Prostate gland (tissue), 2 donors: ENCODE measurements at regions not wholly inside any gene's neighbourhood (a gene's known extent, or its start where the extent isn't known, plus 50 kb on each side); places are given as distances from the start of the nearest gene placed in this dataset.

Experiments
- DNase-seq: peaks from one replicate; pipeline ENCODE4 v3.0.0-alpha.2; 2019; ENCODE audit warnings: low spot score
- H3K27ac ChIP-seq, 2 donors: fragments of 200-600 bp; sonication (generic); 2 replicates each; pipeline ENCODE4 v1.5.1; 2017 to 2019
- H3K27me3 ChIP-seq: fragments of 200-600 bp; sonication (generic); replicated peaks from 2 replicates; pipeline ENCODE4 v1.5.1; 2019; ENCODE audit not compliant: insufficient read depth
- H3K36me3 ChIP-seq, 2 donors: fragments of 200-600 bp; sonication (generic); 1 replicate in 1 of 2; 2 replicates in 1 of 2; pipeline versions ENCODE4 v1.5.1 to v1.8.1; 2017 to 2019
- H3K4me1 ChIP-seq: fragments of 200-600 bp; sonication (generic); replicated peaks from 2 replicates; pipeline ENCODE4 v1.5.1; 2019
- H3K4me3 ChIP-seq, 2 donors: fragments of 200-600 bp; sonication (generic); 2 replicates each; pipeline ENCODE4 v1.5.1; 2017 to 2019
- H3K9me3 ChIP-seq: fragments of 200-600 bp; sonication (generic); 2 replicates; pipeline ENCODE4 v1.5.1; 2017
- CTCF ChIP-seq, 4 experiments: fragments of 200-600 bp in 2 of 4; fragments of 450-650 bp in 2 of 4; sonication (generic) in 2 of 4; IDR thresholded peaks; 1 replicate in 3 of 4; 2 replicates in 1 of 4; pipeline ENCODE4 v1.5.1; 2016 to 2019; ENCODE audit warnings: antibody characterized with exemption in 4 of 4, mild to moderate bottlenecking in 2 of 4, moderate library complexity in 2 of 4
- POLR2A ChIP-seq: fragments of 450-650 bp; IDR thresholded peaks from one replicate; pipeline ENCODE4 v1.6.1; 2016; ENCODE audit warnings: antibody characterized with exemption, mild to moderate bottlenecking
- POLR2AphosphoS5 ChIP-seq: sonication (generic); formaldehyde crosslinking; IDR thresholded peaks from one replicate; pipeline ENCODE4 v1.6.1; 2017; ENCODE audit warnings: antibody characterized with exemption
- WGBS: methylation state at CpG from one replicate; pipeline ENCODE4 v1.1.5; 2018; 5-methylcytosine and 5-hydroxymethylcytosine counted together
- intact Hi-C: fragments of 100-400 bp; cut with DNase I; formaldehyde crosslinking; loops from one replicate; pipeline ENCODE4 v1.14.2; 2022

DNA sequence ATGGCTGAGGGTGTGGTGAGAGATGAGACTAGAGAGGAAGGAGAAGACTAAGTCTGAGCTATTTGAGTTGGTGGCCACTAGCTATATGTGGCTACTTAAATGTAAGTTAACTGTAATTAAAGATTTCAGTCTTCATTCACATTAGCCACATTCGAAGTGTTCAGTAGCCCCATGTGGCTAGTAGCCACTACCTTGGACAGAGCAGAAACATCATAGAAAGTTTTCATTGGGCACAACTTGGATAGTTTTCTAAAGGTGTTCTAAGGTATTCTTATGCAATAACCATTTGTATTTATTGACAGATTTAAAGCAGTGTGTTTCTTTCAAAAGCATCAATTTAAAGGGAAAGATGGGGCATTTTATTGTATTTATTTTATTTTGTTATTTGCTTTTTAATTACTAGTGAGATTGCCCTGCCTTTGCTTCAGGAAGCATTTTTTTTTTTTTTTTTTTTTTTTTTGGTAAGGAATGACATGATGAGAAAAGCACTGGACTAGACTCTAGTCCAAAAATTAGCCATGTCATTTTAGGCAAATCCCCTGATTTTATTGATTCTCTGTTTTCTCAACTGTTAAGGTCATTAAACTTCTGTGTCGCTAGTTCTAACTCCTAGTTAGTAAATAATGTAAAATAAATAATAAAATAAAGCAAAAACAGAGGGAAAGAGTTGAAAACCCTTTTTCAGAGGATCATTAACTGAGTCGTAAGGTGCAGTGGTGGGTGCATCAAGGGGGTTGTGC, 153.0 kb upstream of the ROBO2 start:
- DNase-seq = no peak
- 92% methylated on average over 3 of the region's 3 CpGs for WGBS
- intact Hi-C loops = no loop called here
- Histone ChIP-seq H3K36me3 (no peaks in the 10 kb centered on the region), H3K4me1 (no peaks in the 10 kb centered on the region), H3K27me3 (no peaks in the 10 kb centered on the region), H3K9me3 (no peaks in the 10 kb centered on the region), H3K4me3 (no peak overlapping the region), H3K27ac (no peak overlapping the region)
- no peak for TF ChIP-seq CTCF (IDR thresholded peaks at IDR 0.05)
- no peak for TF ChIP-seq POLR2A
- no peak for TF ChIP-seq POLR2AphosphoS5

GRCh38 chr3:76888856-76889255, 151.0 kb upstream of the ROBO2 start:
- no peak overlapping the region for H3K27ac ChIP-seq
- intact Hi-C loops = no loop called here
- no peaks in the 10 kb centered on the region for H3K27me3 ChIP-seq
- no peaks in the 10 kb centered on the region for H3K9me3 ChIP-seq
- H3K4me3 ChIP-seq = no peak overlapping the region
- TF ChIP-seq POLR2A (no peak), POLR2AphosphoS5 (no peak), CTCF (IDR thresholded peaks at IDR 0.05) (no peak)
- no peaks in the 10 kb centered on the region for H3K36me3 ChIP-seq
- no peak for DNase-seq
- WGBS = 31% methylated on average over 1 of the region's 1 CpG
- no peaks in the 10 kb centered on the region for H3K4me1 ChIP-seq

GRCh38 chr3:76889911-76890310, 150.0 kb upstream of the ROBO2 start:
- Histone ChIP-seq H3K27ac (no peak overlapping the region), H3K4me3 (no peak overlapping the region), H3K9me3 (no peaks in the 10 kb centered on the region), H3K36me3 (no peaks in the 10 kb centered on the region), H3K4me1 (no peaks in the 10 kb centered on the region), H3K27me3 (no peaks in the 10 kb centered on the region)
- DNase-seq = no peak
- TF ChIP-seq CTCF (IDR thresholded peaks at IDR 0.05) (no peak), POLR2AphosphoS5 (no peak), POLR2A (no peak)
- intact Hi-C loops = no loop called here
- WGBS = 66% methylated on average over 6 of the region's 6 CpGs

DNA sequence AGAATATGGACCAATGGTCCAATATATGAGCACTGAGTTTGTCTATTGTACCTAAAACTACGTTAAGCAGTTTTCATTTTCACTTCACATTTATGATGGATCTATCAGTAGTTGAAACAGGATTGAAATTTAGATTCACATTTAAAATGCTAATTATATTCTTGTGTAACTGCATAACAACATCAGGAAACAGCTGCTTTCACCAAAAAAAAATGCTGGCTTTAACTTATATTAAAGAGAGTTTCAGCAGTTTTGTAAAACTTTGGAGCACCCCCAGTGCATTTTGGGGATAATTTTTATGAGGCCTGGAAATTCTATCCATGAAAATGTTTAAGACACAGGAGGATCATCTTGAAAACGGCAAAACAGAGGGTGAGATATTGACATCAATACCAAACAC, 142.8 kb upstream of the ROBO2 start:
- no peaks in the 10 kb centered on the region for H3K27me3 ChIP-seq
- WGBS = 74% methylated on average over 2 of the region's 2 CpGs
- no peaks in the 10 kb centered on the region for H3K36me3 ChIP-seq
- no peak overlapping the region for H3K4me3 ChIP-seq
- DNase-seq = no peak
- TF ChIP-seq POLR2AphosphoS5 (no peak), CTCF (IDR thresholded peaks at IDR 0.05) (no peak), POLR2A (no peak)
- intact Hi-C loops = no loop called here
- H3K9me3 ChIP-seq = no peaks in the 10 kb centered on the region
- H3K27ac ChIP-seq = no peak overlapping the region
- H3K4me1 ChIP-seq = no peaks in the 10 kb centered on the region

DNA sequence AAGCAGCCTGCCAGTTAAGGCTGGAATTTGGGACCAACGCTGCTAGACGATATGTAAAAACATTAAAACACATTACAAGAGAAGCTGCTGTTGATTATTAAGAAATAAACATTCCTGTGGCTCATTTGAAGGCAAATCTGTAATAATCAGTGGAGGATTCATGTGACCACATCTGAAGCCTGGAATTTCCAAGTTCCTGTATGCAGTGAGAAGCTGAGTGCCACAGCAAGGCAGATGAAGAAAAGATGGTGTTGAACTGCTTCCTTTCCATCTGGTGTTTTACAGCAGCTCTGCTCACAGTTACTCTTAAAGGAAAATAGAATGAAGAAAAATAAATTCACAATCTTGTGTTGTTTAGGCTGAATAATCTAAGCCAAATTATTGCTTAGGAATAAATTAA, 139.3 kb upstream of the ROBO2 start:
- no peak for DNase-seq
- 83% methylated on average over 2 of the region's 2 CpGs for WGBS
- Histone ChIP-seq H3K36me3 (no peaks in the 10 kb centered on the region), H3K27me3 (no peaks in the 10 kb centered on the region), H3K9me3 (no peaks in the 10 kb centered on the region), H3K4me1 (no peaks in the 10 kb centered on the region), H3K27ac (no peak overlapping the region), H3K4me3 (no peak overlapping the region)
- intact Hi-C loops = no loop called here
- no peak for TF ChIP-seq CTCF (IDR thresholded peaks at IDR 0.05)
